ENCODE measurements at regions not wholly inside any gene's neighbourhood (a gene's known extent, or its start where the extent isn't known, plus 50 kb on each side); places are given as distances from the start of the nearest gene placed in this dataset.

GRCh38 chr20:39808613-39809012, 846.5 kb downstream of the DHX35 start:
- no peak for DNase-seq
- Histone ChIP-seq H3K9ac (ENCODE audit: insufficient read depth, low read length, poor library complexity, severe bottlenecking) (no peak overlapping the region), H3K27ac (ENCODE audit: low read depth in 1 of 2, low read length in 2 of 2) (no peak overlapping the region), H2AFZ (ENCODE audit: insufficient read depth, low read depth, low read length, poor library complexity, severe bottlenecking) (no peak overlapping the region), H3K36me3 (replicated peaks in 1 of 2; ENCODE audit: control insufficient read depth in 1 of 2, insufficient read depth in 2 of 2, low read length in 2 of 2) (no peaks in the 10 kb centered on the region), H3K9me3 (replicated peaks in 1 of 2; ENCODE audit: control insufficient read depth in 1 of 2, insufficient read depth in 1 of 2, low read length in 2 of 2) (no peaks in the 10 kb centered on the region), H3K79me2 (ENCODE audit: insufficient read depth, low read length) (no peaks in the 10 kb centered on the region), H3K4me1 (ENCODE audit: control insufficient read depth in 1 of 2, insufficient read depth in 2 of 2, low read length in 2 of 2) (no peaks in the 10 kb centered on the region), H3K27me3 (ENCODE audit: control insufficient read depth in 2 of 2, insufficient read depth in 2 of 2, low read length in 2 of 2) (no peaks in the 10 kb centered on the region), H3K4me2 (replicated peaks; ENCODE audit: extremely low read depth, low read length, poor library complexity, severe bottlenecking) (no peak overlapping the region), H4K20me1 (ENCODE audit: insufficient read depth, low read length) (no peaks in the 10 kb centered on the region), H3K4me3 (replicated peaks in 1 of 3; ENCODE audit: low read depth in 2 of 3, low read length in 3 of 3) (no peak overlapping the region)
- WGBS (ENCODE audit: insufficient coverage) = no CpG with 5 or more reads among the region's 1 CpG
- no peaks in the 10 kb centered on the region for H3K36me3 Mint-ChIP-seq
- peaks cover 0 to 1% (median 0%) of the 10 kb centered on the region in 3 donors for H3K27me3 Mint-ChIP-seq (ENCODE audit: low read depth in 3 of 3)
- H3K4me3 Mint-ChIP-seq = no peak overlapping the region
- H3K4me1 Mint-ChIP-seq = no peaks in the 10 kb centered on the region
- H3K27ac Mint-ChIP-seq = no peak overlapping the region
- no peak for TF ChIP-seq CTCF (IDR thresholded peaks at IDR 0.05)
- peaks cover 0 to 2% (median 0%) of the 10 kb centered on the region in 7 donors for H3K9me3 Mint-ChIP-seq
- intact Hi-C loops (cut with micrococcal nuclease) = no loop called here

- H3K9me3 Mint-ChIP-seq = peaks cover 0 to 6% (median 3%) of the 10 kb centered on the region in 7 donors
- Histone ChIP-seq H3K4me3 (replicated peaks in 1 of 3; ENCODE audit: low read depth in 2 of 3, low read length in 3 of 3) (no peak overlapping the region), H3K9me3 (replicated peaks in 1 of 2; ENCODE audit: control insufficient read depth in 1 of 2, insufficient read depth in 1 of 2, low read length in 2 of 2) (no peaks in the 10 kb centered on the region), H3K4me1 (ENCODE audit: control insufficient read depth in 1 of 2, insufficient read depth in 2 of 2, low read length in 2 of 2) (no peaks in the 10 kb centered on the region), H4K20me1 (ENCODE audit: insufficient read depth, low read length) (no peaks in the 10 kb centered on the region), H3K27ac (ENCODE audit: low read depth in 1 of 2, low read length in 2 of 2) (no peak overlapping the region), H2AFZ (ENCODE audit: insufficient read depth, low read depth, low read length, poor library complexity, severe bottlenecking) (no peak overlapping the region), H3K36me3 (replicated peaks in 1 of 2; ENCODE audit: control insufficient read depth in 1 of 2, insufficient read depth in 2 of 2, low read length in 2 of 2) (no peaks in the 10 kb centered on the region), H3K79me2 (ENCODE audit: insufficient read depth, low read length) (no peaks in the 10 kb centered on the region), H3K27me3 (ENCODE audit: control insufficient read depth in 2 of 2, insufficient read depth in 2 of 2, low read length in 2 of 2) (no peaks in the 10 kb centered on the region), H3K9ac (ENCODE audit: insufficient read depth, low read length, poor library complexity, severe bottlenecking) (no peak overlapping the region), H3K4me2 (replicated peaks; ENCODE audit: extremely low read depth, low read length, poor library complexity, severe bottlenecking) (no peak overlapping the region)
- DNase-seq = no peak
- TF ChIP-seq CTCF (IDR thresholded peaks at IDR 0.05) = no peak
- H3K36me3 Mint-ChIP-seq = no peaks in the 10 kb centered on the region
- H3K4me3 Mint-ChIP-seq = no peak overlapping the region
- no peaks in the 10 kb centered on the region for H3K4me1 Mint-ChIP-seq
- H3K27ac Mint-ChIP-seq = no peak overlapping the region
- intact Hi-C loops (cut with micrococcal nuclease) = no loop called here
- peaks cover 0 to 4% (median 1%) of the 10 kb centered on the region in 3 donors for H3K27me3 Mint-ChIP-seq (ENCODE audit: low read depth in 3 of 3)
- WGBS (ENCODE audit: insufficient coverage) = 64% methylated on average over 1 of the region's 1 CpG
These were observed 838.4 kb downstream of the DHX35 start for GRCh38 chr20:39800548-39800947.
